Neural progenitor cell (in vitro differentiated cells): ENCODE measurements at regions not wholly inside any gene's neighbourhood (a gene's known extent, or its start where the extent isn't known, plus 50 kb on each side); places are given as distances from the start of the nearest gene placed in this dataset.

ENCODE experiments used
- DNase-seq: peaks from one replicate; pipeline ENCODE4 v3.0.0-alpha.2; 2016; ENCODE audit warnings: low spot score
- H2AFZ ChIP-seq: fragments of 200-600 bp; sonication (generic); replicated peaks from 2 replicates; pipeline ENCODE4 v1.6.1; 2016; ENCODE audit warnings: antibody characterized with exemption
- H3F3A ChIP-seq: fragments of 200-600 bp; sonication (generic); 2 replicates; pipeline ENCODE4 v1.6.1; 2016; ENCODE audit warnings: antibody characterized with exemption, low read depth
- H3K27ac ChIP-seq: fragments of 200-600 bp; sonication (generic); 2 replicates; pipeline ENCODE4 v1.5.1; 2016; ENCODE audit warnings: mild to moderate bottlenecking
- H3K27me3 ChIP-seq: fragments of 200-600 bp; sonication (generic); 2 replicates; pipeline ENCODE4 v1.6.1; 2016; ENCODE audit warnings: mild to moderate bottlenecking, moderate library complexity
- H3K36me3 ChIP-seq: fragments of 200-600 bp; sonication (generic); 2 replicates; pipeline ENCODE4 v1.5.1; 2016
- H3K4me1 ChIP-seq: fragments of 200-600 bp; sonication (generic); 2 replicates; pipeline ENCODE4 v1.6.1; 2016; ENCODE audit warnings: mixed run types
- H3K4me2 ChIP-seq: fragments of 200-600 bp; sonication (generic); 2 replicates; pipeline ENCODE4 v1.6.1; 2016
- H3K4me3 ChIP-seq: fragments of 200-600 bp; sonication (generic); 2 replicates; pipeline ENCODE4 v1.5.1; 2016
- H3K79me2 ChIP-seq: fragments of 200-600 bp; sonication (generic); 2 replicates; pipeline ENCODE4 v1.6.1; 2016; ENCODE audit warnings: low read depth
- H3K9ac ChIP-seq: fragments of 200-600 bp; sonication (generic); 2 replicates; pipeline ENCODE4 v1.6.1; 2016
- H3K9me3 ChIP-seq: fragments of 200-600 bp; sonication (generic); 2 replicates; pipeline ENCODE4 v1.5.1; 2016; ENCODE audit warnings: low read depth
- H4K20me1 ChIP-seq: fragments of 200-600 bp; sonication (generic); 2 replicates; pipeline ENCODE4 v1.6.1; 2016; ENCODE audit warnings: low read depth
- H3K27ac Mint-ChIP-seq: 3 replicates; pipeline ENCODE4 v1.8.0; 2021; ENCODE audit warnings: mixed read lengths
- H3K27me3 Mint-ChIP-seq: 2 replicates; pipeline ENCODE4 v1.8.0; 2022; ENCODE audit warnings: low read depth, mild to moderate bottlenecking, inconsistent platforms, moderate library complexity, mixed read lengths; ENCODE audit not compliant: insufficient read depth
- H3K36me3 Mint-ChIP-seq: 3 replicates; pipeline ENCODE4 v1.8.0; 2021; ENCODE audit warnings: mixed read lengths
- H3K4me1 Mint-ChIP-seq: 3 replicates; pipeline ENCODE4 v1.8.0; 2021; ENCODE audit warnings: mixed read lengths
- H3K4me3 Mint-ChIP-seq: 3 replicates; pipeline ENCODE4 v1.8.0; 2021; ENCODE audit warnings: mild to moderate bottlenecking, moderate library complexity, mixed read lengths
- H3K9me3 Mint-ChIP-seq: 3 replicates; pipeline ENCODE4 v1.8.0; 2020; ENCODE audit warnings: mixed read lengths
- EZH2 ChIP-seq: fragments of 200-600 bp; sonication (generic); IDR thresholded peaks from 2 replicates; pipeline ENCODE4 v1.6.1; 2017; ENCODE audit warnings: antibody characterized with exemption, mild to moderate bottlenecking, moderate library complexity
- EZH2phosphoT487 ChIP-seq: fragments of 200-600 bp; sonication (generic); IDR thresholded peaks from 2 replicates; pipeline ENCODE4 v1.6.1; 2017; ENCODE audit warnings: antibody characterized with exemption
- TF ChIP-seq, protein P1 (sequence below): fragments of 200-600 bp; sonication (generic); IDR thresholded peaks from 2 replicates; pipeline ENCODE4 v1.5.1; 2017; ENCODE audit warnings: antibody characterized with exemption, mild to moderate bottlenecking

DNA sequence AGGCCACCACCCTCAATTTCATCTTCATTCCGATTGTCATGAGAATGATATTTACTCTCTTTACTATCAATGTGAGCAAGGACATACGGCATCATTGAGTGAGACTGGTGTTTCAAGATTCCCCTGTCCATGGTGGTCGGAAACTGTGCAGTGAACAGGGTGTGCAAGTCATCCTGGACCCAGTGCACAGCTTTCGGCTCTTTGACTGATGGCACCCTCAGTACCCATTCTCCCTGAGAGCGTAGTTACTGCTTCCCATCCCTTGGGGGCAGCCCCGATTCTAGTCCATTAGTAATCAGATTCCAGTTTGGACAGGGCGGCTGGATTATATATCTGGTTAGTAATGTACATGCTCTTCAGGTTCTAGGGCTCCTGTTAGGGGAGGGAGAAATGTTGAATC, 61.7 kb upstream of the SUB1 start:
- no peak for DNase-seq
- H2AFZ ChIP-seq = no peak overlapping the region
- Mint-ChIP-seq H3K36me3 (no peaks in the 10 kb centered on the region), H3K9me3 (no peaks in the 10 kb centered on the region), H3K27ac (no peak overlapping the region), H3K4me1 (peaks cover 8% of the 10 kb centered on the region), H3K4me3 (no peak overlapping the region), H3K27me3 (peaks cover 6% of the 10 kb centered on the region)
- H3K4me1 ChIP-seq = no peaks in the 10 kb centered on the region
- H3K27me3 ChIP-seq = no peaks in the 10 kb centered on the region
- no peak overlapping the region for H3K4me2 ChIP-seq
- no peak overlapping the region for H3K27ac ChIP-seq
- H3K79me2 ChIP-seq = no peaks in the 10 kb centered on the region
- H4K20me1 ChIP-seq = no peaks in the 10 kb centered on the region
- H3K9me3 ChIP-seq = no peaks in the 10 kb centered on the region
- no peaks in the 10 kb centered on the region for H3K36me3 ChIP-seq
- no peaks in the 10 kb centered on the region for H3F3A ChIP-seq
- no peak overlapping the region for H3K9ac ChIP-seq
- TF ChIP-seq EZH2 = no peak
- TF ChIP-seq EZH2phosphoT487 = no peak
- TF ChIP-seq, protein P1, sequence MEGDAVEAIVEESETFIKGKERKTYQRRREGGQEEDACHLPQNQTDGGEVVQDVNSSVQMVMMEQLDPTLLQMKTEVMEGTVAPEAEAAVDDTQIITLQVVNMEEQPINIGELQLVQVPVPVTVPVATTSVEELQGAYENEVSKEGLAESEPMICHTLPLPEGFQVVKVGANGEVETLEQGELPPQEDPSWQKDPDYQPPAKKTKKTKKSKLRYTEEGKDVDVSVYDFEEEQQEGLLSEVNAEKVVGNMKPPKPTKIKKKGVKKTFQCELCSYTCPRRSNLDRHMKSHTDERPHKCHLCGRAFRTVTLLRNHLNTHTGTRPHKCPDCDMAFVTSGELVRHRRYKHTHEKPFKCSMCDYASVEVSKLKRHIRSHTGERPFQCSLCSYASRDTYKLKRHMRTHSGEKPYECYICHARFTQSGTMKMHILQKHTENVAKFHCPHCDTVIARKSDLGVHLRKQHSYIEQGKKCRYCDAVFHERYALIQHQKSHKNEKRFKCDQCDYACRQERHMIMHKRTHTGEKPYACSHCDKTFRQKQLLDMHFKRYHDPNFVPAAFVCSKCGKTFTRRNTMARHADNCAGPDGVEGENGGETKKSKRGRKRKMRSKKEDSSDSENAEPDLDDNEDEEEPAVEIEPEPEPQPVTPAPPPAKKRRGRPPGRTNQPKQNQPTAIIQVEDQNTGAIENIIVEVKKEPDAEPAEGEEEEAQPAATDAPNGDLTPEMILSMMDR = no peak
- H3K4me3 ChIP-seq = no peak overlapping the region

DNA sequence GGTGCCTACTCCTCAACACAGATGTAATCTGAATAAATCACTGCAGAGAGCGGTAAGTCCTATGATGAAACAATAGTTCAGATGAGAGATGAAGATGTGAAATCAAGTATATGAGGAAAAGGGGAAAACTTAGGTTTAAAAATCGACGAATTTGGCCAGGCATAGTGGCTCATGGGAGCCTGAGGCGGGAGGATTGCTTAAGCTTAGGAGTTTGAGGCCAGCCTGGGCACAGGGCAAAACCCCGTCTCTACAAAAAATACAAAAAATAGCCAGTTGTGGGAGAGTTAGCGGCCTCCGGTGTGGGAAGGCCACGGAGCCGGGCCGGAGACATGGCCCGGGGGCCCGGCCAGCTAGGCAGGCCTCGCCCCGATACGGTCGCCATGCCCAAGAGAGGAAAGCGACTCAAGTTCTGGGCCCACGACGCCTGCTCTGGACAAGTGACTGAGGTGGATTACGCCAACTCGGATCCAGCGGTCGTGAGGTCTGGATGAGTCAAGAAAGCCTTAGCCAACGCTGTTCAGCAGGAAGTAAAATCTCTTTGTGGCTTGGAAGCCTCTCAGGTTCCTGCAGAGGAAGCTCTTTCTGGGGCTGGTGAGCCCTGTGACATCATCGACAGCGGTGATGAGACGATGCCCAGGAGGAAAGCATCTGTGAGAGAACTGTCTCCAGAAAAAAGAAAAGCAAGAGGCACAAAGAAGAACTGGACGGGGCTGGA, 62.8 kb upstream of the SUB1 start:
- DNase-seq = no peak
- Mint-ChIP-seq H3K27ac (no peak overlapping the region), H3K36me3 (no peaks in the 10 kb centered on the region), H3K9me3 (no peaks in the 10 kb centered on the region), H3K4me3 (no peak overlapping the region), H3K27me3 (peaks cover 3% of the 10 kb centered on the region), H3K4me1 (peaks cover 8% of the 10 kb centered on the region)
- no peaks in the 10 kb centered on the region for H3K36me3 ChIP-seq
- H4K20me1 ChIP-seq = no peaks in the 10 kb centered on the region
- no peak overlapping the region for H2AFZ ChIP-seq
- no peaks in the 10 kb centered on the region for H3K4me1 ChIP-seq
- TF ChIP-seq, protein P1 = no peak
- TF ChIP-seq EZH2phosphoT487 (no peak), EZH2 (no peak)
- H3K4me3 ChIP-seq = no peak overlapping the region
- H3K9ac ChIP-seq = no peak overlapping the region
- H3K79me2 ChIP-seq = no peaks in the 10 kb centered on the region
- H3K27ac ChIP-seq = no peak overlapping the region
- H3K9me3 ChIP-seq = no peaks in the 10 kb centered on the region
- H3K4me2 ChIP-seq = no peak overlapping the region
- H3F3A ChIP-seq = no peaks in the 10 kb centered on the region
- no peaks in the 10 kb centered on the region for H3K27me3 ChIP-seq

DNA sequence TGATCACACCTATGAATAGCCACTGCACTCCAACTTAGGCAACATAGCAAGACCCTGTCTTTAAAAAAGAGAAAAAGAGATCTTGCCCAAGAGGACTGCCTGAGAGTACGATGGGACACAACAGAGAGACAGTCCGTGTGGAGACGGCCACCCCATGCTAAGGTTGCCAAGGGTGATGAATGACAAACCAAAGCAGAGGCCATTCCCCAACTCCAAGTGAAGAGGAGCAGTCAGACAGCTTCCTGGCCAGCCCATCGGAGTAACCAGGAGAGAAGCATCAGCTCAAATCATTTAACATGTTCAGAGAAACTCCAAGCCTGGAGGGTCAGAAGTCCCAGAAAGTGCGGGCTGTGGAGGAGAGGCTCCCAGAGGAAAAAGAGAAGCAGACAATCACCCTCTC, 63.9 kb upstream of the SUB1 start:
- peaks cover 8% of the 10 kb centered on the region for H3K4me1 Mint-ChIP-seq
- H3K9me3 ChIP-seq = no peaks in the 10 kb centered on the region
- H4K20me1 ChIP-seq = no peaks in the 10 kb centered on the region
- H3K27ac Mint-ChIP-seq = no peak overlapping the region
- H3K27ac ChIP-seq = no peak overlapping the region
- no peak overlapping the region for H3K4me3 Mint-ChIP-seq
- DNase-seq = no peak
- H3K27me3 ChIP-seq = no peaks in the 10 kb centered on the region
- no peak for TF ChIP-seq EZH2phosphoT487
- TF ChIP-seq, protein P1 = no peak
- TF ChIP-seq EZH2 = no peak
- H2AFZ ChIP-seq = no peak overlapping the region
- no peak overlapping the region for H3K4me3 ChIP-seq
- peaks cover 3% of the 10 kb centered on the region for H3K9me3 Mint-ChIP-seq
- peaks cover 2% of the 10 kb centered on the region for H3K27me3 Mint-ChIP-seq
- H3K4me1 ChIP-seq = no peaks in the 10 kb centered on the region
- H3K36me3 Mint-ChIP-seq = no peaks in the 10 kb centered on the region
- no peak overlapping the region for H3K4me2 ChIP-seq
- H3K79me2 ChIP-seq = no peaks in the 10 kb centered on the region
- no peaks in the 10 kb centered on the region for H3F3A ChIP-seq
- H3K36me3 ChIP-seq = no peaks in the 10 kb centered on the region
- no peak overlapping the region for H3K9ac ChIP-seq
